ENCODE measurements at regions not wholly inside any gene's neighbourhood (a gene's known extent, or its start where the extent isn't known, plus 50 kb on each side); places are given as distances from the start of the nearest gene placed in this dataset.

GRCh38 chr13:31029102-31029501 is 96.6 kb downstream of the TEX26 start:
- no peaks in the 10 kb centered on the region for H3K36me3 ChIP-seq (replicated peaks in 1 of 2; ENCODE audit: insufficient read depth in 1 of 2, low read depth in 2 of 2)
- no peaks in the 10 kb centered on the region for H3K4me1 ChIP-seq
- DNase-seq, result no peak
- 67 to 77% methylated on average over 8 of the region's 8 CpGs for WGBS, 2 donors
- no peaks in the 10 kb centered on the region for H3K27me3 ChIP-seq
- H3K4me3 ChIP-seq, result no peak overlapping the region
- H3K27ac ChIP-seq, result no peak overlapping the region
- no peak for ATAC-seq
- intact Hi-C loops (cut with DNase I), result no loop called here
- TF ChIP-seq, protein P1, sequence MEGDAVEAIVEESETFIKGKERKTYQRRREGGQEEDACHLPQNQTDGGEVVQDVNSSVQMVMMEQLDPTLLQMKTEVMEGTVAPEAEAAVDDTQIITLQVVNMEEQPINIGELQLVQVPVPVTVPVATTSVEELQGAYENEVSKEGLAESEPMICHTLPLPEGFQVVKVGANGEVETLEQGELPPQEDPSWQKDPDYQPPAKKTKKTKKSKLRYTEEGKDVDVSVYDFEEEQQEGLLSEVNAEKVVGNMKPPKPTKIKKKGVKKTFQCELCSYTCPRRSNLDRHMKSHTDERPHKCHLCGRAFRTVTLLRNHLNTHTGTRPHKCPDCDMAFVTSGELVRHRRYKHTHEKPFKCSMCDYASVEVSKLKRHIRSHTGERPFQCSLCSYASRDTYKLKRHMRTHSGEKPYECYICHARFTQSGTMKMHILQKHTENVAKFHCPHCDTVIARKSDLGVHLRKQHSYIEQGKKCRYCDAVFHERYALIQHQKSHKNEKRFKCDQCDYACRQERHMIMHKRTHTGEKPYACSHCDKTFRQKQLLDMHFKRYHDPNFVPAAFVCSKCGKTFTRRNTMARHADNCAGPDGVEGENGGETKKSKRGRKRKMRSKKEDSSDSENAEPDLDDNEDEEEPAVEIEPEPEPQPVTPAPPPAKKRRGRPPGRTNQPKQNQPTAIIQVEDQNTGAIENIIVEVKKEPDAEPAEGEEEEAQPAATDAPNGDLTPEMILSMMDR (IDR thresholded peaks at IDR 0.05), result no peak
- no peak for TF ChIP-seq POLR2A (IDR thresholded peaks at IDR 0.05)
- H3K9me3 ChIP-seq, result no peaks in the 10 kb centered on the region

GRCh38 chr13:31027136-31027535 is 94.7 kb downstream of the TEX26 start:
- Histone ChIP-seq H3K36me3 (replicated peaks in 1 of 2; ENCODE audit: insufficient read depth in 1 of 2, low read depth in 2 of 2) (no peaks in the 10 kb centered on the region), H3K4me1 (no peaks in the 10 kb centered on the region), H3K27me3 (no peaks in the 10 kb centered on the region), H3K9me3 (no peaks in the 10 kb centered on the region), H3K4me3 (no peak overlapping the region), H3K27ac (no peak overlapping the region)
- intact Hi-C loops (cut with DNase I), result no loop called here
- DNase-seq (no peak), ATAC-seq (no peak)
- TF ChIP-seq, protein P1 (IDR thresholded peaks at IDR 0.05), result no peak
- TF ChIP-seq POLR2A (IDR thresholded peaks at IDR 0.05), result no peak
- WGBS, 2 donors, result 51 to 74% methylated on average over 4 of the region's 4 CpGs
